Astrocyte (in vitro differentiated cells and primary cell): ENCODE measurements at regions not wholly inside any gene's neighbourhood (a gene's known extent, or its start where the extent isn't known, plus 50 kb on each side); places are given as distances from the start of the nearest gene placed in this dataset.

Experiments used
- EZH2 ChIP-seq: IDR thresholded peaks from 2 replicates; pipeline ENCODE4 v1.6.1; 2012; ENCODE audit warnings: mild to moderate bottlenecking, low read length, inconsistent platforms; ENCODE audit not compliant: insufficient read depth
- TF ChIP-seq, protein P1 (sequence below): IDR thresholded peaks from 2 replicates; pipeline ENCODE4 v1.5.1; 2011; ENCODE audit warnings: low read depth, mild to moderate bottlenecking, inconsistent platforms, low read length, moderate library complexity; ENCODE audit not compliant: insufficient read depth

DNA sequence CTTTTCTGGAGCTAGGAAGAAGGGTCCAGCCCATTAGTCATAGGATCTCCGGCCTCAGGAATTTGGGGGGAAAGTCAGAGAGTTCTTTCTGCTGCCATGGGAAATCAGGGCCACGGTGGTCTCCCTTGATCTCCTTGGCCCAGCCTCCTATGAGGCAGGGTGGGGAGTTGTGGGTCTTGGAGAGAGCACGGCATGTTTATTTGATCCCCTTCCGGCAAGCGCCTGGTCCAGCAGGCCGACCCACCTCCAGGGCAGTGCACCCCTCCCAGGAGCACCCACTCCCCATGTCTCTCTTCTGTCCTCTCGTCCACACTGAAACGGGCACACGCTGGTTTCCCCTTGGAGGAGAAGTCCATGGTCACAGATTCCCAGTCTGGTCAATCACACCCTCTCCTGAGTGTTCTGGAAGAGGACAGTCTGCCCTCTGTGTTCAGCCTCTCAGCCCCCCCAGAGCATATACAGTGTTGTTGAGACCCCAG, 464.6 kb upstream of the HS6ST1 start:
- TF ChIP-seq, protein P1, sequence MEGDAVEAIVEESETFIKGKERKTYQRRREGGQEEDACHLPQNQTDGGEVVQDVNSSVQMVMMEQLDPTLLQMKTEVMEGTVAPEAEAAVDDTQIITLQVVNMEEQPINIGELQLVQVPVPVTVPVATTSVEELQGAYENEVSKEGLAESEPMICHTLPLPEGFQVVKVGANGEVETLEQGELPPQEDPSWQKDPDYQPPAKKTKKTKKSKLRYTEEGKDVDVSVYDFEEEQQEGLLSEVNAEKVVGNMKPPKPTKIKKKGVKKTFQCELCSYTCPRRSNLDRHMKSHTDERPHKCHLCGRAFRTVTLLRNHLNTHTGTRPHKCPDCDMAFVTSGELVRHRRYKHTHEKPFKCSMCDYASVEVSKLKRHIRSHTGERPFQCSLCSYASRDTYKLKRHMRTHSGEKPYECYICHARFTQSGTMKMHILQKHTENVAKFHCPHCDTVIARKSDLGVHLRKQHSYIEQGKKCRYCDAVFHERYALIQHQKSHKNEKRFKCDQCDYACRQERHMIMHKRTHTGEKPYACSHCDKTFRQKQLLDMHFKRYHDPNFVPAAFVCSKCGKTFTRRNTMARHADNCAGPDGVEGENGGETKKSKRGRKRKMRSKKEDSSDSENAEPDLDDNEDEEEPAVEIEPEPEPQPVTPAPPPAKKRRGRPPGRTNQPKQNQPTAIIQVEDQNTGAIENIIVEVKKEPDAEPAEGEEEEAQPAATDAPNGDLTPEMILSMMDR, result no peak
- TF ChIP-seq EZH2, result no peak
